NCI-H2196 treated with DMSO at 0.1 percent for 48 hours (cell line): ENCODE measurements at regions not wholly inside any gene's neighbourhood (a gene's known extent, or its start where the extent isn't known, plus 50 kb on each side); places are given as distances from the start of the nearest gene placed in this dataset.

Experiments
- DNase-seq: peaks from one replicate; lab custom pipeline; 2025; ENCODE audit not compliant: unreplicated experiment; lab: John Stamatoyannopoulos, UW

DNA sequence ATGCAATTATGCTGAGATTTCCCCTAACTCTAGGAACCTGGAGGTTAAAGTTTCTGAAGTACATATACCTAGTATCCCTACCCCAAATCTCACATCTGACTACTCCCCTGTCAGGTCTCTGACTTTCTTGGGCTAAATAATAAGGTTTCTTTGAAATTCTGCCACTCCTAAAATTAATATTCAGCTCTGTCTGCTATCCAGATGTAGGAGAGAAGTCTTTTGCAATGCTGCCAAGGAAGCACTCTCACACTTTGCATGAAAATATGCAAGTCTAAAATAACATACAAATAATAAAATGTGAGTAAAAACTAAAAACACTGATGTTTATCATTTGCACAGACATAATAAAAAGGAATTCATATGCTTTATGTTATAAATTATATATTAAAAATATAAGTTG is 196.9 kb upstream of the LRFN5 start:
- DNase-seq = no peak

DNA sequence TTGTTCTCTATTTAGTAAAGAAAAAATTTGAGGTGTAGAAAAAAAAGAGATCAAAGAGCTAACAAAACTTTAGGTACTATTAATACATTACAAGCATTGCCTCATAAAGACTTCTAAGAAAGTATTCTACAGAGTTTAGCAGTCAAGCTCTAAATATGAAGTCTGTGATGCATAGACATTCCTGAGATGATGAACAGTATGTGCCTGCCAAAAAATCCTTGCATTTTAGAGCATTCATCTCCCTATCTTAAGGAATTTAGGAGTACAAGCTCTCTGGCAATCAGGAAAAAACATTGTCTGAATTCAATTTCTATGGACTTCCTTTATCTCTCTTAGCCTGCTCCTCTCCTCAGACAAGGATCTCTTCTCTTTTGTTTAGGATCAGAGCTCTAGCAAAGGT is 202.6 kb upstream of the LRFN5 start:
- no peak for DNase-seq

DNA sequence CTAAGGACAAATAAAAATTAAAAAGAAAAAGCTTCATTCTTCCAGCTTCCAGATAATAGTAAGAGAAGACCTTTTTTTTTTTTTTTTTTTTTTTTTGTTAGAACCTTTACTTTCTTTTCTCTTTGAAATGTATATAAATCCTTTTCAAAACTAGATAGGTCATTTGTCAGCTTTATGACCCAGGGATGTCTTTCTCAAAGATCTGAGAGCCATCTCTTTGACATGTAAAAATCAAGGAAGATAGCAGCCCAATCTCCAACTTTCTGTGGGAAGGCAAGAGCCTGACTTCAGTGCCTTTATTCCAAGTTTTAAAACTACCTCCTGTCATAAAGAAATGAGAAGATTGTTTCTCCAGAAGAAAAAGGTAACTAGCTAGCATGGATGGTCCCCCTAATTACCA is 203.3 kb upstream of the LRFN5 start:
- no peak for DNase-seq

DNA sequence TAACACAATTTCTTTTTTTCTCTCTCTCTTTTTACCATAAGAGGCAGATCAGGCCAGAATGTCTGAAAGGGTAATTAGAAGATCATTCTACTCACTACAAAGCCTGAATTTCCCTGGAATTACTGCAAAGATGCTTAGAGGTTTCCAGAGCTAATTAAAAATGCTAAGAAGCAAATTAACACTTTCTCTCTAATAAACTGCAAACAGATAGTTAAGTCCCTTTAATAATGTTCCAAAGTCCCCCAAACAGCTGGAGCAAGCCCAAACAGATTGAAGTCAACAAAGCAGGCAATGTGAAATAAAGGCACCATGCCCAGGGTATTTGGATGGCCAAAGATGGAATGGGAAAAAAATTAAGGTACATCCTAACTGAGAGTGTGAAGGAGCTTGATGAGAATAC is 208.8 kb upstream of the LRFN5 start:
- no peak for DNase-seq

DNA sequence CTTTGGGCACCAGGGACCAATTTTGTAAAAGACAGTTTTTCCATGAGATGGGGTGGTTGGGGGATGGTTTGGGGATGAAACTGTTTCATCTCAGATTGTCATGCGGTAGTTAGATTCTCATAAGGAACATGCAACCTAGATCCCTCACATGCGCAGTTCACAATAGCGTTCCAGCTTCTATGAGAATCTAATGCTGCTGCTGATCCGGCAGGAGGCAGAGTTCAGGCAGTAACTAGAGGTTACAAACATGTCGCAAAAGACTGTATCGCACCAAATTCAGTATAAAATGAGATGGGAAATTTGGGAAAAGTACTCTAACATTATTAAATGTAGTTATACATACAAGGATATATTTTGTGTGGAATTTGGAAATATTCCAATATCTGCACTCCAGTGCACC is 213.2 kb upstream of the LRFN5 start:
- no peak for DNase-seq

DNA sequence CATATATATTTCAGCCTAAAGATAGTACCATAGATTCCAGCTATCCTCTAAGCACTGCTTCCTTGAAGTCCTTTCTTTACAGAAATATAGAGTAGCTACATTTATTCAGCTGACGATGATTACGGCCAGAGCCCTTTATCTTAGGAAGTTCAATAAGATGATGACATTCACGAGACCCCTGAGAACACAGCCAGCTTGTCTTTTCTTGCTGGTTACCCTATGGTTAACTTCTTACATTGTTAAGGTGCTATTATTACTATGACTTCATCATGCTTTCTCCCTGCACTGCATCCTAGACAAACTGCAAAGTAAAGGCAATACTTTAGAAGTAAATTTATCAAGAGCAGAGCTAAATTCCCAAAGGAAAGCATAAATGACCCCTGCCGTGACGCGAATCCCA is 214.4 kb upstream of the LRFN5 start:
- no peak for DNase-seq

DNA sequence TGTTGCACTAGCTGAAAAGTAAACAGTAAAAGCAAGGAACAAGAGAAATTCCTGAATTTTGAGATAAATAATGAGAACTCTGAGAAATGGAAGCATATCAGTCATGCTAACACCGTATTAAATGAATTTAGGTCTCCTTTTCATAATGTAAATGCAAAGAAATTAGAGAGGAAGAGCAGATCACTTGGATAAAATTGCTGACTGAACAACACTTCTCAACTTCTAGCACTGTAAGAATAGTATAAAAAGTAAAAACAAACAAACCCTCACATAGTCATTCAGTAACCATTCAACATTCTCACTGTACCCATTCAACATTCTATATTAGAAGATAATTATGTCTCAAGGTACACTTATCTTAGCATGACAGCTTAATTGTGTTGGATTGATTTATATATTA is 217.3 kb upstream of the LRFN5 start:
- no peak for DNase-seq

DNA sequence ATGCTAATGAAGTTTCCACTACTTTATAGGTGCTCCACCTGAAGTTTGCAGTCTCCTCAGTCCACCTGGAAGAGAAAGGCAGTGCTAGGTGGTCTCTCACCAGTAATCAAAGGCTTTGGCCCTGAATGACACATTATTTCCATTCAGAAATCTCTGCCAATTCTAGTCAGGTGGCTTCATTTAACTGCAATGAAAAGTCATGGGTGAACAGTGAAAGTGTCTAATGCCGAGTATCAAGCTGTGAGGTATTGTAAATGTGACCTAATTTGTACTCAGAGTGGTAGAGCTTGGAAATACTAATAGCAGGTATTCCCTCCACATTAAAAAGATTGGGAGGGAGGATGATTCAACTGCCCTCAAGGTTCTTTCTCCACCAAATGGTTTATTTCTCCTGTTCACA is 220.9 kb upstream of the LRFN5 start:
- no peak for DNase-seq

DNA sequence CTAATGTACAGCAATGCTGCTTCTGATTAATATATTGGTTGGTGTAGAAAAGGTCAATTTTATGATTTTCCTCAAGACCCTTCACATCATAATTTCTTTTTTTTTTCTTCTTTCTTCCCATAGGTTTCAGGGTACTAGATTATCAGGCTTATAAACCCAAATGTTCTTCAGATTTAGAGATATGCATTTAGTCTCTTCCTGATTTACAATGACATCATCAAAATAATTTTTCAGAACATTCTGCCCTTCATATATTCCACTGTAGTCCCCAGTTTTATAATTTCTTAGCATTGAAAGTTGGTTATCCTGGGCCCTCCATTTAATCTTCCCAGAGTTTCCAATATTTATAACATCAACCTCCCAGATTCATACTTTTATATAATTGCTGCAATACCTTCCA is 226.7 kb upstream of the LRFN5 start:
- DNase-seq = no peak

DNA sequence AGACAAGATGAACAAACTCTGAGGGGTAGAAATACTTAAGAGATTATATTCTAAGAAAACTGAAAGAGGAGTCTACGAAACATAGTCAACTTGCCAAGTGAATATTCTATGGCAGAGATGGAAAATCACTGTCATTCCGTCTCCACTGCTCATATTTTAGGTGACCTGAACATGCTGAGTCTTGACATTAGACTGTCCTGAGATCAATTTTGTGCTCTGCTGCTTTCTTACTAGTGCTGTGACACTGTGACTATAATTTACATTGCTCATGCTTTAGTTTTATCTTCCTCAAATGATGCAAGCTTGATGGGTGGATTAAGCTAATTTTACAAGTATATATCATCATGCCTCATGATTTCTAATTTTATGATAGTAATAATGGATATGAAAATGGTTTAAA is 228.2 kb upstream of the LRFN5 start:
- DNase-seq = no peak

DNA sequence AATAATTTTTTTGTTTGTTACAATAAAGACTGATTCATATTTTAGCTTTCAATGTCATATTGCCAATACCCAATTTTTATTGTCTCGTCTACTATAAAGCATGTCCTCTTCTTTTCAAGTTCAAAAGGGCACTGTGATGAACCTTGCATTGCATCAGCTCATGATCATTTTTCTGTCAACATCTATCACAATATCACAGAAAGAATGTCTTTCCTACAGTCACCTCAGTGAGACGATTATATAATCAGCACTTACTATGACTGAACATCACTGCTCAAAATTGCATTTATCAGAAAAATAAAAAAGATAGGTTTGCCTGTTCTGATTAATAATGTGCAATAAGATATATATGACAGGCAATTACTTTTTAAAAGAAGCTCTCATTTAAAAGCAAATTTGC is 228.7 kb upstream of the LRFN5 start:
- no peak for DNase-seq

DNA sequence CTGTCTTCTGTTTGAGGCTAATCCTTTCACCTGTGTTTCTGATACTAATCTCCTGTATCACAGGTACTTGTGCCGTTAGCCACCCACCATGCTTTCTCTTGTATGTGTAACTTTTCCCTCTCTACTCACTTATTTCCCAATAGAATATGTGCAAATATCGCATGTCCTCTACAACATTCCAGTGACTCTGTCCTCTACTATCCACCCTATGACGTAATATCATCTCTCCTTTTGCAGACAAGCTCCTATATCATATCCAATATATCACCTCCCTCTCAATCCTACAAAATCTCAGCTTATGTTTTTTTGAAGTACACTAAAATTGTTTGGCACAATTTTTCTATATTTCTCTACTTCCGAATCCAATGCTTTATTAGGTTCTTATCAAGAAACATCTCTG is 232.6 kb upstream of the LRFN5 start:
- DNase-seq = no peak

DNA sequence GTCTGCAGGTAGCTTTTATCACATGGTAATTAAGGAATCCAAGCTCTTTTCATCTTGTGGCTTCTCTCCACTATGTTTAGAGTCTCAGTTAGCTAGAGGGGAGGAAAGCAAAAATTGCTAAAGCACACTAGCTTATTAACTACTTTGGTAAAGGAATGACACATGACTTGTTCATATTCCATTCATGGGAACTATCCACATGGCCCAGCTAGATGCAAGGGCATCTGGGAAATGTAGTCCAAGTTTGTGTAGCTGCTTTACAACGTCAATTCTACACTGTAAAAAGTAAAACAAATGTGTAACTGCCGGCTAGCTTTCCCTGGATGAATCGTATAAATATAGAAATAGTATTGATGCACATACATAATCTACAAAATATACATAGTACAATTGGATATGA is 244.5 kb upstream of the LRFN5 start:
- DNase-seq = no peak

DNA sequence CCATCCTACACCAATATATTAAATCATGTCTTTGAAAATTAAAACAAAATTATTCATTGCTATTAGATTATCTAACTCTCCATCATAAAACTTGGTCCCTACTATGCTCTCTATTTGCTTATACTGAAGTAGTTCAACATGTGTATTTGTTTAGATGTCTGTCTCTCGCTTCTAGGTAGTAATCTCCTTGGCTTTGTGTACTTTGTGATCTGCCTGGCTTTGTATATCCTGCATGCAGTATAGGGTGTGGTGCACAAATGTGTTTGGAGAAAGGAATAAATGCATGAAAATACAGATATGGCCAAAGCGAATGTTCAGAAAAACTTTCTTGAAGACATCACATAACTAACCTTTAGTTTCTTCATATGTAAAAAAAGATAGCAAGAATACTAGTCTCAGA is 246.6 kb upstream of the LRFN5 start:
- DNase-seq = no peak

DNA sequence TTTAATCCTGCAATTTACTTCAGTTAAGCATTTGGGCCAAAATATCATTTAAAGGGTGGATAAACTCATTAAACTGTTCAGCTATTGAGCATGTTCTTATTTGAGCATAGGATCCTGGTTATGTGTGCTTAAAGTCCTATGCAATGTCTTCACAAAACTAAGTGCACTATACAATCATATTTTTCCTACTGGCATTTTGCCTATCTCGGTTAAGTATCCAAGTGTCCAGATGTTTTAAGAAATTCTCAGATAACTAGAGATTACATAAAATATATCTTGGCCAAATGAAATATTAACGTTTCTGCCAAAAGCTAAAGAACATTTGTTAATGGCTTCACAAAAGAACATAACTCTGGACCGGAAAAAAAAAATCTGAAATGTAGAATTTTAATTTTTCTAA is 250.8 kb upstream of the LRFN5 start:
- no peak for DNase-seq

DNA sequence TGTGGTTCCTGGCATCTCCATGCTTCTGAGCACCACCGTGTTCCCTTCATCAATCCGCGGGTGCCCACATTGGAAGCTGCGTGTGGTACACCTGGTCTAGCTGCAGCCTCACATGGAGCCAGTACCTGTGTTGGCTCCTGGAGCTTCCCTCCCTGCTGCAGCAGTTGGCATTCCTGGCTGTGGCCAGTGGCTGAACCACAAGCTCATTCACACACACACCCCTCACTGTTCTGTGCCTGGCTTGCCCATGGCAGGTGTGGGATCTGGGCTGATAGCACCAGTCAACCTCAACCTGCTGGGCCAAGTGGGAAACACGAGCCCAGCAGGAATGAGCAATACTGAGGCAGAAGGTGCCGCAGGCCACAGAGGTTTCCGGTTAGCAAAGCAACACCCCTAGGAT is 256.2 kb upstream of the LRFN5 start:
- no peak for DNase-seq

DNA sequence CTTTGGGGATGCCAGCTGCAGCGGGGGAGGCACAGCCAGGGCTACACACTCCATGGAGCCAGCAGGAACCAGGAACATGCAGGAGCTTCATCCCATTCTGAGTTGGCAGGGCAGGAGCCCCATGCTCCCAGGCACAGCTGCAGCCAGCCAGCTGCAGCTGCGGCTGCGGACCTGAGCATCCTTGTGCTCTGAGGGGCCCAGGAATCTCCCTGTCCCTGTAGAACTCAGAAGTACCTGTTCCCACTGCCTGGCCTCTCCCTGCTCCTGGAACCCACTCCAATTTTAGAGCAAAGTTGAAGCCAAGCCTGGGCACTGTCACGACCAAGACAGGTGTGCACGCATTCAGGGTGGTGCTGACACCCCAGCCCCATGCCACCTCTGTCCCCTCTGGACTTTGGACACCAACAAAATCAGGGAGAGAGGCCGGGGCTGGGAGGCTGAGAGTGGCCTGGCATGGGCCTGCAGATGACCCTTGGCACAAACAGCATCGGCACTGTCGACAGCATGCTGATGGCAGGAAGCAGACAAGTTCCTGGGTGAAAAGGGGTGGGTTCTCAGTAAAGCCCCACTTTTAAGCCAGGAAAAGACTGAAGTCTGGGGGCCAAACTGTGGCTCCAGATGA is 257.3 kb upstream of the LRFN5 start:
- no peak for DNase-seq

DNA sequence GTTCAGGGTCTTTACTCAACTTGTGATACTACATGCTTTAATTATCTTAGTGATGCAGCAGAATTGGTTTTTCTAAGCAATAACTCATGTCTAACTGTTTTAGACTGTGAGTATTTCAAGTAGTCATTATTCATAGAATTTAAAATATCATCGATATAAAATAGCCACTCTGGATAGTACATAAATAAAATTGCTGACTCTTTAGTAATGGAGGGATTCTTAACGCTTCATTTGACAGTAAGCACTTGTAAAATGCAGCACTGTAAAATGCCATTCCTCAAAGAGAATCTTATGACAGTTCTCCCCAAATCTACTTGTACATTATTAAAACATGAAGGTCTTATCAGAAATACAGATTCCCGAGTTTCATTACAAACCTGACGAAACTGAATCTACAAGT is 262.8 kb upstream of the LRFN5 start:
- no peak for DNase-seq

DNA sequence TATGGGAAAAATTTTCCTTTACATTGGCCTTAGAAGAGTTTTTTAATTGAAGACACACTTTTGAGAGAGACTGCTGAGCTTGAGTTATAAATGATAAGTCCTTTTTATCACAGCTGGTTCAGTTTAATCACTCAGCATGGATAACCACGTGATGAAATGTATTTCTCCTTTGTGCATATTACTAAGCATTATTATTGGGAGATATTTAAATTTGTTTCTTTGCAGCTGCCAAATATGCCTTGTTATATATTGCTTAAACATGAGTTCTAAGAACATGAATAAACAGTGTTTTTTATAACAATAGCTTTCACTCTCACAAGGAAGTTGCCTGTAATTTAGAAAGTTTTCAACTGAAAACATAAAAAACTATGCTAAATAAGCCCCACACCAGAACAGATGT is 293.5 kb upstream of the LRFN5 start:
- DNase-seq = no peak

DNA sequence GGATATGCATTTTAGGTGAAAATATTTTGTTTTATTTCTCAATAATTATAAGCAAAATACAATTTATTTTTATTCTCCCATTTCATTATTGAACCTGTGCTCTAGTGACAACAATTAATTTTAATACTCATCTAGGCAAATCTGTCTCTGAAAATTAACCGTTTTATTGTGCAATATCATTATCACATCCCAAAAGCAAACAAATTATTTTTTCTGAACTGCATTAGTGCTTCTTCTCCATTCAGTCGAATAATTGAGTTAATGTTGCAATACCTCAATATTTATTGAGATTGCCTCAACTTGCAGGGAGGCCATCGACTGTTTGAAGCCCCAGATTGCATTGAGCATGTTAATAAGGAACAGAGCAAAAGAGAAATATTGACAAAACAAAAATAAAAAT is 303.2 kb upstream of the LRFN5 start:
- no peak for DNase-seq

DNA sequence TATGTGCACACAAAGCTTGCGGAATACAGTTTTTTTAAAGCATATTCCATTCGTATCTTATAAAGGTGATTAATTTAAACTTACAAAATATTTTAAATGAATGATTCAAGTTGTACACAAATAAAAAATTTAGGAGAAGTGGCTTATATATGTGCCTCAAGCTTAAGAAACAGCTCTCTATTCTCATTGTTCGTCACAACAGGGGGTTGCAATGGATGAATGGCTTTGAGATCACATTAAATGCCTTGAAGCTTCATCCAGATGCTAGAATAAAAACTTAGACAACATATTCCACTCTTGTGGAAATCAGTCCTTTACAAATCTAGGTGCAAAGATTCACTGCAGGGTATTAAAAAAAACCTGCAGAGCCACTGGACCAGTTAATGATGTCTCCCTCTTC is 303.9 kb upstream of the LRFN5 start:
- no peak for DNase-seq

DNA sequence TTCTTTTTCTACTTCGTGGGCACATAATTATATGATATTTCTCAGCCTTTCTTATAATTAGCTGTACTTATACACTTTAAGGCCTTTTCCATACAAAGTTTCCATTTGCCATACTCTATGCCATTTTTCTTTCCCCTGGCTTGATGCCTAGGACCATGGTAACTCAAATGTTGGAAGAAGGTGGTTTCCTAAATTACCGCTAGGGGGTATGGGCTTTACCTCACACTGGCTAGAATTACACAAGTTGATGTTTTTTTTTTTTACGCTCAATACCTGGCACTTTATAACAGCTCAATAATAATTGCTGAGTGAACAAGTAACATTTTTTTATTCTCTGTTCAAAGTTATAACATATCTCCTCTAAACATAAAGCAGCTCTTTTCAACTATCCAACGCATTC is 306.8 kb upstream of the LRFN5 start:
- DNase-seq = no peak

DNA sequence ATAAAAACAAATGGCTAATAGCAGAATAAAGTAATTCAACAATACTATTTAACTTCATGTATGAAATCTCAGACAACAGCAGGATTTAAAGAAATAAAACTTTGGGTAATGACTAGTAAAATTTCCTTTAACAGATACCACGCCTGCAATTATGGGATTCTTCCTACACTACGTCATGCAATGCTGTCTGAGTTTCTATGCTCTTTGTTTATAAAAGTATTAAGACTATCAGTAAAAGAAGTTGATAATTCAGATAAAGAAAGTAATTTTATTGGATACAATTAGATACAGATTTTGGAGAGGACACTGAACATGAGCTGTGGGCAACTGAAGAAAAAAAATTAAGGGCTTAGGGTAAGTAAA is 308.4 kb upstream of the LRFN5 start:
- DNase-seq = no peak
